ENCODE measurements at regions not wholly inside any gene's neighbourhood (a gene's known extent, or its start where the extent isn't known, plus 50 kb on each side); places are given as distances from the start of the nearest gene placed in this dataset.

DNA sequence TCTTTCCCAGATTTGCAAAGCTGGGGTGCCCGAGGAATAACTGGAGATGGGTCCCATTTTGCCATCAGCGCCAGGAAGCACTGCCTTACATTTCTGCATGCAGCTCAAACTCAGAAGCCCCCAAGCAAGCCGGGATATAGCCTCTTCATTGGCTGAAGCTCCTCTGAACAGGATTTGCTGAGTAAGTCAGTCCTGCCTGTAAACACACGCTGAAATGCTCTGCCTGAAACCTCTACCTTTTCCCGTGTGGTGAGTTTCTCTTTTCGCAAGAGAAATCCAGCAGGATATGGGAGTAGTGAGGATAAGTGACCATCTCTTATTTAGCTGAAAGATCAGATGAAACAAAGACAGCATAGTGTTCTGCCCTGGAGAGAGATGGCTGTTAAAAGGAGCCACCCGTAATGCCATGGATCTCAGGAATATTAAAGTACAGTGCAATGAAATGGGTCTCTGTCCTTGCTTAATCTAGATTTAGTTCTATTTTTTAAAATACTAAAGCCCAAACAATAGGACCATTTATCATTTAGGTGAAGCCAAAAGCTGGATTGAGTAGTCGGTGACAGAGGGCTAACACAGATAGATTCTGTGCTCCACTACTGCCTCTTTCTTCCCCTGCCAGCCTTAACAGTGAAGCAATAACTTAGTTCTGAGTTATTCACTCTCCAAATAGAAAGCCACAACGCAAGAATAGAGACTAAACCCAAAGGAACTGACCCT, 177.5 kb upstream of the PPP2R2B start:
- TF ChIP-seq FOXP2 (optimal IDR thresholded peaks at IDR 0.05; ENCODE audit: borderline replicate concordance, extremely low read depth, extremely low read length, insufficient read depth) (no peak), REST (IDR thresholded peaks at IDR 0.05; ENCODE audit: insufficient read depth in 1 of 2, low read depth in 2 of 2, low read length in 2 of 2) (no peak), POLR2AphosphoS5 (IDR thresholded peaks at IDR 0.05; ENCODE audit: low read depth, low read length) (no peak), TAF1 (IDR thresholded peaks at IDR 0.05; ENCODE audit: borderline replicate concordance, insufficient read depth, low read length) (no peak), SIN3A (IDR thresholded peaks at IDR 0.05; ENCODE audit: borderline replicate concordance, insufficient read depth, low read length) (no peak)

DNA sequence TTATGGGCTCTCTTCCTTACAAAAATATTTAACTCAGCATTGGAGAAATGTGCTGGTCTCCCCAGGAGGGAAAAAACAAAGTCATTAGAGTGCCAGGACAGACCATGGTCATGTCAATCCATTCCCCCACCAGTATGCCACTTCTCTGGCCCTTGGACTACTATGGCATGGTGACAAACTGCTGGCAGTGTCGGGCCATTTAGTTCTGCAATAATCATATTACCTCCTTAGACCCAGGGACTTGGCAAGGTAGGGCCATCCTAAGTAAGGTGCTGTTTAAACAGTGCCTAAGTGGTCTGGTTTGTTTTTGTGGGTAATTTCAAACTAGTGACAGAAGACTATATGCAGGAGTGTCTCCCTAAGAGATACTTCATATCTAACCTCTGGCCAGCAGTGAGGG, 177.8 kb upstream of the STK32A start:
- no peak for TF ChIP-seq REST (IDR thresholded peaks at IDR 0.05; ENCODE audit: insufficient read depth in 1 of 2, low read depth in 2 of 2, low read length in 2 of 2)
- TF ChIP-seq FOXP2 (optimal IDR thresholded peaks at IDR 0.05; ENCODE audit: borderline replicate concordance, extremely low read depth, extremely low read length, insufficient read depth), result no peak
- no peak for TF ChIP-seq TAF1 (IDR thresholded peaks at IDR 0.05; ENCODE audit: borderline replicate concordance, insufficient read depth, low read length)
- TF ChIP-seq POLR2AphosphoS5 (IDR thresholded peaks at IDR 0.05; ENCODE audit: low read depth, low read length), result no peak
- TF ChIP-seq SIN3A (IDR thresholded peaks at IDR 0.05; ENCODE audit: borderline replicate concordance, insufficient read depth, low read length), result no peak

DNA sequence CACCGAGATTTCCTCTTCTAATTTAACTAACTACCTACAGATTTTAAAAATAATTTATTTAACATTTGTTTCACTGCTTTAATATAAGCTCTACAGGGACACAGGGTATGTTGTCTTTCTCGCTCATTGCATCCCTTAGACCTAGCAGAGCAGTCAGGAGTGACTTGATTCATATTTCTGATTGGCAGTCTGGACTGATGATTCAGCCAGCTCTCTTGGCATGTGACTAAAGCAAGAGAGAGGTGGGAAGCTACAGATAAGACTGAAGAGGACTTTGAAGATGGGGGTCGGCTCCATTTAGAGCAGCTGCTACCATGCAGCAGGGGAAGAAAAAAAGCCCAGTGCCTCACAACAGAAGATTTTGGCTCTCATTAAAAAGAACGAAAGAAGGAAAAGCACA, 173.4 kb upstream of the STK32A start:
- TF ChIP-seq TAF1 (IDR thresholded peaks at IDR 0.05; ENCODE audit: borderline replicate concordance, insufficient read depth, low read length) (no peak), POLR2AphosphoS5 (IDR thresholded peaks at IDR 0.05; ENCODE audit: low read depth, low read length) (no peak), FOXP2 (optimal IDR thresholded peaks at IDR 0.05; ENCODE audit: borderline replicate concordance, extremely low read depth, extremely low read length, insufficient read depth) (no peak), REST (IDR thresholded peaks at IDR 0.05; ENCODE audit: insufficient read depth in 1 of 2, low read depth in 2 of 2, low read length in 2 of 2) (no peak), SIN3A (IDR thresholded peaks at IDR 0.05; ENCODE audit: borderline replicate concordance, insufficient read depth, low read length) (no peak)

DNA sequence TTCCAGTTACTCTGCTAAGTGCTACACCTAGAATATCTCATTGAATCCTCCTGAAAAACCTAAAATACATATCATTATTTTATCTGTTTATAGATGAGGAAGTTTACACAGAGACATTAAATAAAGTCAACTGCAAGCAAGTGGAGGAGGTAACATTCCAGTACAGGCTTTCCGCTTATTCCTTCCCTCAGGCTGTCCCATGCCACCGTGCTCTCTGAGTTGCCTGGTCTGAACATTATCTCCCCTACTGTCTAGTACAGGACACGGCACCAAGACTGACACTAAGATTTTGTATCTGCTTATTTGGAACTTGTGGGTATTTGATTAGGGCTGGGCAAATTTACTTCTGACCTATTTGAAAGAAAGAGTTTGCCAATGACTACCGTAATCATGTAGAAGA, 172.4 kb upstream of the STK32A start:
- TF ChIP-seq TAF1 (IDR thresholded peaks at IDR 0.05; ENCODE audit: borderline replicate concordance, insufficient read depth, low read length) (no peak), FOXP2 (optimal IDR thresholded peaks at IDR 0.05; ENCODE audit: borderline replicate concordance, extremely low read depth, extremely low read length, insufficient read depth) (no peak), SIN3A (IDR thresholded peaks at IDR 0.05; ENCODE audit: borderline replicate concordance, insufficient read depth, low read length) (no peak), REST (IDR thresholded peaks at IDR 0.05; ENCODE audit: insufficient read depth in 1 of 2, low read depth in 2 of 2, low read length in 2 of 2) (no peak), POLR2AphosphoS5 (IDR thresholded peaks at IDR 0.05; ENCODE audit: low read depth, low read length) (no peak)

Data from PFSK-1 (cell line).